NCI-H345 treated with DMSO at 0.1 percent for 48 hours (cell line): ENCODE measurements at regions not wholly inside any gene's neighbourhood (a gene's known extent, or its start where the extent isn't known, plus 50 kb on each side); places are given as distances from the start of the nearest gene placed in this dataset.
"Not testable (repeated sequence)": the region's sequence is repeated elsewhere in the genome, so short reads cannot be mapped to it uniquely, and the experiment has no call there.

Experiments used
- DNase-seq: peaks from one replicate; lab custom pipeline; 2025; ENCODE audit not compliant: unreplicated experiment; lab: John Stamatoyannopoulos, UW

GRCh38 chr7:97928844-97929243 lies 56.6 kb upstream of the ASNS start:
- DNase-seq, result not testable (repeated sequence)

GRCh38 chr7:97927790-97928748 lies 55.9 kb upstream of the ASNS start:
- peak; percentile 23 for DNase-seq
